ENCODE measurements at regions not wholly inside any gene's neighbourhood (a gene's known extent, or its start where the extent isn't known, plus 50 kb on each side); places are given as distances from the start of the nearest gene placed in this dataset.

GRCh38 chr18:68500556-68500955, 214.4 kb downstream of the TMX3 start:
- no peaks in the 10 kb centered on the region for H3K36me3 Mint-ChIP-seq (ENCODE audit: insufficient read depth, unreplicated experiment)
- no peaks in the 10 kb centered on the region for H3K4me1 Mint-ChIP-seq (ENCODE audit: low read depth, unreplicated experiment)
- intact Hi-C loops (cut with micrococcal nuclease; ENCODE audit: unreplicated experiment) = no loop called here
- CTCF ChIA-PET = no interaction called here
- no peak overlapping the region for H3K4me3 Mint-ChIP-seq (ENCODE audit: low read depth, unreplicated experiment)
- no peak overlapping the region for H3K27ac Mint-ChIP-seq (ENCODE audit: unreplicated experiment)
- no peak for DNase-seq
- no TSS peak for BruUV-seq (replicated peaks)
- no peak for TF ChIP-seq CTCF (IDR thresholded peaks at IDR 0.05; ENCODE audit: unreplicated experiment)
- no peaks in the 10 kb centered on the region for H3K27me3 Mint-ChIP-seq (ENCODE audit: unreplicated experiment)
- H3K9me3 Mint-ChIP-seq (ENCODE audit: low read depth, unreplicated experiment) = no peaks in the 10 kb centered on the region

GRCh38 chr18:68499141-68499540, 215.8 kb downstream of the TMX3 start:
- Mint-ChIP-seq H3K4me1 (ENCODE audit: low read depth, unreplicated experiment) (no peaks in the 10 kb centered on the region), H3K9me3 (ENCODE audit: low read depth, unreplicated experiment) (no peaks in the 10 kb centered on the region), H3K36me3 (ENCODE audit: insufficient read depth, unreplicated experiment) (no peaks in the 10 kb centered on the region), H3K27me3 (ENCODE audit: unreplicated experiment) (no peaks in the 10 kb centered on the region), H3K4me3 (ENCODE audit: low read depth, unreplicated experiment) (no peak overlapping the region), H3K27ac (ENCODE audit: unreplicated experiment) (no peak overlapping the region)
- CTCF ChIA-PET = no interaction called here
- no peak for DNase-seq
- no TSS peak for BruUV-seq (replicated peaks)
- no peak for TF ChIP-seq CTCF (IDR thresholded peaks at IDR 0.05; ENCODE audit: unreplicated experiment)
- intact Hi-C loops (cut with micrococcal nuclease; ENCODE audit: unreplicated experiment) = no loop called here

- no TSS peak for BruUV-seq (replicated peaks)
- Mint-ChIP-seq H3K4me3 (ENCODE audit: low read depth, unreplicated experiment) (no peak overlapping the region), H3K9me3 (ENCODE audit: low read depth, unreplicated experiment) (no peaks in the 10 kb centered on the region), H3K36me3 (ENCODE audit: insufficient read depth, unreplicated experiment) (no peaks in the 10 kb centered on the region), H3K4me1 (ENCODE audit: low read depth, unreplicated experiment) (no peaks in the 10 kb centered on the region), H3K27me3 (ENCODE audit: unreplicated experiment) (no peaks in the 10 kb centered on the region), H3K27ac (ENCODE audit: unreplicated experiment) (no peak overlapping the region)
- intact Hi-C loops (cut with micrococcal nuclease; ENCODE audit: unreplicated experiment) = no loop called here
- no peak for TF ChIP-seq CTCF (IDR thresholded peaks at IDR 0.05; ENCODE audit: unreplicated experiment)
- CTCF ChIA-PET = no interaction called here
- no peak for DNase-seq
Observed at GRCh38 chr18:68498636-68499035, 216.3 kb downstream of the TMX3 start.

GRCh38 chr18:68498185-68498584, 216.7 kb downstream of the TMX3 start:
- CTCF ChIA-PET = no interaction called here
- no peaks in the 10 kb centered on the region for H3K27me3 Mint-ChIP-seq (ENCODE audit: unreplicated experiment)
- no peak for DNase-seq
- intact Hi-C loops (cut with micrococcal nuclease; ENCODE audit: unreplicated experiment) = no loop called here
- no peak for TF ChIP-seq CTCF (IDR thresholded peaks at IDR 0.05; ENCODE audit: unreplicated experiment)
- no peaks in the 10 kb centered on the region for H3K9me3 Mint-ChIP-seq (ENCODE audit: low read depth, unreplicated experiment)
- no TSS peak for BruUV-seq (replicated peaks)
- no peak overlapping the region for H3K4me3 Mint-ChIP-seq (ENCODE audit: low read depth, unreplicated experiment)
- no peaks in the 10 kb centered on the region for H3K36me3 Mint-ChIP-seq (ENCODE audit: insufficient read depth, unreplicated experiment)
- no peaks in the 10 kb centered on the region for H3K4me1 Mint-ChIP-seq (ENCODE audit: low read depth, unreplicated experiment)
- no peak overlapping the region for H3K27ac Mint-ChIP-seq (ENCODE audit: unreplicated experiment)
